IPS-18c (cell line): ENCODE measurements at regions not wholly inside any gene's neighbourhood (a gene's known extent, or its start where the extent isn't known, plus 50 kb on each side); places are given as distances from the start of the nearest gene placed in this dataset.
"Not testable (repeated sequence)": the region's sequence is repeated elsewhere in the genome, so short reads cannot be mapped to it uniquely, and the experiment has no call there.

Experiments used
- H3K4me3 ChIP-seq: 2 replicates; pipeline ENCODE4 v1.7.0; 2013; ENCODE audit warnings: low read depth, mild to moderate bottlenecking, low read length, moderate library complexity; ENCODE audit not compliant: insufficient read depth
- H3K9me3 ChIP-seq: one replicate; pipeline ENCODE4 v1.6.1; 2013; ENCODE audit warnings: mild to moderate bottlenecking, low read length, moderate library complexity; ENCODE audit not compliant: control insufficient read depth, insufficient read depth

DNA sequence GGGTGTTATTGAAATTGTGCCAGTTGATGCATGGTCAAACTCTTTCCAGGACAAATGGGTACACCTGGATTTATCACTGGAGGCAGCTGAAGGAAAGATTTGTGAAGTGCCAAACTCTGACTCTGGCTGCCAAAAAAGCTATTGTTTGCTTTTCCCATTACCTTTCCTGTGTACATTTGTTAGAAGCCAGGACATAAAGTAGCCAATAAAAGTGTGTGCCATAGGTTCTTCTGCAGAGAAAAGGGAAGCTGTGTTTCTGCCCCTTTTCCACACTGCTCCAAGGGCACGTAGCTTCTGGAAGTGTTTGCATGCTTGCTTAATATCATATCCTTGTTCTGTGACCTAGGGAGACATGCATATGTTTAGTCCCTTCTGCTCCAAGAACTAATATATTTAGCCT, 1114.4 kb downstream of the SLC16A7 start:
- H3K9me3 ChIP-seq, result no peaks in the 10 kb centered on the region

DNA sequence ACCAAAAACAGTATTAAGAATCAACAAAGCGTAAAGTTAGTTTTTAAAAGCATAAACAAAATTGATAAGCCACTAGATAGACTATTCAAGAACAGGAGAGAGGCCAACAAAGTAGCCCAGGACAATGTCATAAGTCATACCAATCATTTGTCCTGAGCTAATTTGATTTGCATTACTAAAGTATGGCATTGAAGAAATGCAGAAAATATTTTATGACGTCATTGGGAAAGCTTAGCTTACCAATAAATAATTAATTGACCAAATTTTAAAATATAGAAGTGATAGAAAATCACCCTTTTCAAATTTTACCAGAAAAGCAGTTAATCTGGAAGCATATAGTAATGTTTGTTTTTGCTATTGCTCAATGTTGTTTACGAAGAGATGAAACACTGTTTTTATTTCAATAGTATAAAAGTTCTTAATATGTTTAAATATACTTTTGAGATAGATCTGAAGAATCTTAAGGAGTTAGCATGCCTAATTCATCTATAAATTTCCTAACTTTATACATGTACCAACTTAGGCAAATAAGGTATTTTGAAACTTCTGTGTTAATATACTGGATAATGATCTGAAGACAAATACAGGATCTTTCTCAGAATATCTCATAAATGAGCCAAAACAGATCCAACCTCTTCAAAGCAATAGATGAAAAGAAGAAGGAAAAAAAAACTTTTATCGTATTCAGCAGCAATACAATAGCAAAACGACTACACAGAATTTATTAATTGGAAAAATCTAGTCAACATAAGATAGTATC, 1118.5 kb downstream of the SLC16A7 start:
- Histone ChIP-seq H3K4me3 (no peak overlapping the region), H3K9me3 (no peaks in the 10 kb centered on the region)

More for the DNA sequence above, 1114.4 kb downstream of the SLC16A7 start:
- no peak overlapping the region for H3K4me3 ChIP-seq

DNA sequence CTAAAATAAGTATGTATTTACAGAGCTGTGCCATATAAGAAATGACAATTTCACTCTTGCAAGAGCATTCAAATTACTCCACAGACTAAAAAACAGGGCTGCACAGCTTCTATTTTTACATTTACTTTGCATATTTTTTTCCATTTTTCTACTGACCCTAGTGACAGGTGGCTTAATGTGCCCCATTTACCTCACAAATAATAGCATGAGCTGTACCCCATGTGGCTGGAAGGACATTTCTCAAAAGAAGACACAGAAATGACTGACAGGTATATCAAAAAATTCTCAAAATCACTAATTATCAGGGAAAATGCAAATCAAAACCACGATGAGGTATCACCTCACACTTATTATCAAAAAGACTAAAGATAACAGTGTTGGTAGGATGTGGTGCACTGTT, 1128.6 kb downstream of the SLC16A7 start:
- H3K4me3 ChIP-seq, result no peak overlapping the region
- H3K9me3 ChIP-seq, result no peaks in the 10 kb centered on the region

DNA sequence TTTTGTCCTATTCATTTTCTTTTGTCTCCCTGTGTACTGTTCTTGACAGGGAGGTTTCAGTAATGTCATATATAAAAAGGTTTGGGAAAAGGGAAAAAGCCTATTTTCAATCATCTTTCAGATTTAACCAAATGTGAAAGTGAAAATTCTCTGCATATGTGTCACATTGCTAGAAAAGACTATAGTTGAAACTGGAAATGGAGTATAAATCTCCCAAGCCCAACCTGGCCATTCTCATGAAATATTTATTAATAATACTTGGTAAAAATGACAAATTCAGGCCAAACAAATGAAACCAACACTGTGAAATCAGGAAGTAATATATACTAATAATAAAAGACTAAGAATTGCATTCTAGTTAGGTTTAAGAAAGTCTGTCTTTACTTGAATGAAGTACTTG, 1129.2 kb downstream of the SLC16A7 start:
- no peaks in the 10 kb centered on the region for H3K9me3 ChIP-seq
- H3K4me3 ChIP-seq, result no peak overlapping the region

DNA sequence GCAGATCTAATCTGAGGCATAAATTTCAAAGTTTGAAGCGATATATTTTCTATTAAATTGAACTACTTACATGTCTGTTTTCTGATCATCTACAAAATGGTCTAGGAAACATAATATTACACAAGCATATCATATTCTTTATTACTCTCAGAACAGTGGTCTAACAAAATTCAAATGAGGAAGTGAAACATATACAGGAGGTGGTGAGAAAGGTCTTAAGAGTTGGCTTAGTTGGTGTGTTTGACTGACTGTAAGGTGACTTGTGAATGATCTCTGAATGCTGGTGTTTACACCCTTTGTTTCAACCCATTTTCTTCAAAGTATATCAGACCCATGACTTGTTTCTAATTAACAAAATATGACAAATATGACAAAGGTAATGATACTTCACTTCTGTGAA, 1156.8 kb downstream of the SLC16A7 start:
- H3K9me3 ChIP-seq, result no peaks in the 10 kb centered on the region
- H3K4me3 ChIP-seq, result no peak overlapping the region

DNA sequence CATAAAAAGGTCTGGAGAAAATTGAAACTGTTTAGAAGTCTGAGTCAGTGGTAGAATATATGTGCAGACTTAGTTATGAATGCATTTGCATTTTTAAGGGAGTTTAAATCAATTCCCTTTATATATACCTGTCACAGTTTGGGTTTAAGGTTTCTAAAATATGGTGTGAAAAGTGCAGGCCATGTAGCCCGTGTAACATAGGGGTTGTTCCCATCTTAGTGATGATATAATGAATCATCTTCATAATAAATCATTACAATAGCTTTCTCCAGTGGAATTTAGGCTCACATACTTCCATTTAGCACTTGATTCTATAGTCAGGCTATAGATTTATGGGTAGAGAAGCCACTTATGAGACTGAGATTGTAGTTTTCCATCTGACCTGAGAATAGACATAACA, 1162.4 kb downstream of the SLC16A7 start:
- Histone ChIP-seq H3K9me3 (no peaks in the 10 kb centered on the region), H3K4me3 (no peak overlapping the region)

DNA sequence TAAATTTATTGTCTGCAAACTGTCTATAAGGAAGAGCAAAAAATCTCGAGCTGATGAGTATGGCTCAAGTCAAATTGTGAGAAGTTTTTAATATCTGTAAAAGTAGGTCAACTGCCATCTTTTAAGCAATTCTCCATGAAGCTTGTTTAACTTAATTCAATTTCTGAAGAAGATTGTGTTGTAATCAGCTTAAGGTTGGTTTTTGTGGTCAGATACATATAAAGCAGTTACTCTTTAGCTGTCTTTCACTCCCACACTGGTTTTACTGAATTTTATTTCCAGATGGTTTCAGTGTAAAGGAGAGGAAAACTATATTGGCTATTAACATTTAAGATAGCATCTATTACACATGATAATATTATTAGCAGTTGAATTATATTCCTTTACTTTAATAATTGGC, 1165.1 kb downstream of the SLC16A7 start:
- Histone ChIP-seq H3K4me3 (no peak overlapping the region), H3K9me3 (no peaks in the 10 kb centered on the region)

DNA sequence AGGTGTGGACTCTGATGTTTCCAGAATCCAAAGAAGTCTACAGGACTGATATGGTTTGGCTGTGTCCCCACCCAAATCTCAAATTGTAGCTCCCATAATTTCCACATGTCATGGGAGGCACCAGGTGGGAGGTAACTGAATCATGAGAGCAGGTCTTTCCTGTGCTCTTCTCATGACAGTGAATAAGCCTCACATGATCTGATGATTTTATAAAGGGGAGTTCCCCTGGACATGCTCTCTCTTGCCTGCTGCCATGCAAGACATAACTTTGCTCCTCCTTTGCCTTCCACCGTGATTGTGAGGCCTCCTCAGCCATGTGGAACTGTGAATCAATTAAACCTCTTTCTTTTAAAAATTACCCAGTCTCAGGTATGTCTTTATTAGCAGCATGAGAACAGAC, 1205.3 kb downstream of the SLC16A7 start:
- H3K9me3 ChIP-seq, H3K4me3 ChIP-seq: not testable (repeated sequence)

DNA sequence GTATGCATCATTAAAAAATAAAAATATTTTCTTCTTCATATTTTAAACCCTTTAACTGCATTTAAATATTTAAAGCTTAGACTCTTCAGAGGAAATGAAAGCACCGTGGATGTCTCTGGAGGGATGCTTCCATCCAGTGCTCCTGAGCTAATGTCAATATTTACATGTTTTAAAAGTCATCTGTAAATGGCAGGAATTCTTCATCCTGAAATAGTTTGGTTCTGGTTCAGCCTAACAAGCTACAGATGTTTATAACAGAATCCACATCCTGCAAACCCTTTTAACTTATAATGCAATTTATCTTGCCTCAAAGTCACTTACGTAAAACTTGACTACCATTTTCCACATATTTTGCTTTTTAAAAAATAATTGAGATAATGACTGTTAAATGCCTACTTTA, 1207.3 kb downstream of the SLC16A7 start:
- Histone ChIP-seq H3K9me3 (no peaks in the 10 kb centered on the region), H3K4me3 (no peak overlapping the region)

DNA sequence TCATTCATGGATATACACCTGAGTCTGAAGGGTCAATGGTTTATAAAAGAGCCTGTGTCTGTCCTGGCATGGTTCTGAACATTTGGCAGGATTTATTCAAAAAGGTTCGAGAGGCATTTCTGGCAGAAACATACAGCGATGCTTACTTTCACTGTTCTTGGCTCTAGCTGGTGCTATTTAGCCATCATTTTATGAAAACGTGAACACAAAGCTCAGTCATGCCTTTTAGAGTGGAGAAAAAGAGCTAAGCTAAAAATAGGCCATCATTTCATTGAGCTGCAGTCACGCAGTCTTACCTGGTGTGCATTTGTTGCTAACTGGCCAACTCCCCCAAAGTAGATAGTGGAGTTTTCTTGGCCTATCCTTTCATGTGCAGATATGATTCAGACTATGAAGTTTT, 1209.5 kb downstream of the SLC16A7 start:
- no peak overlapping the region for H3K4me3 ChIP-seq
- H3K9me3 ChIP-seq, result no peaks in the 10 kb centered on the region

DNA sequence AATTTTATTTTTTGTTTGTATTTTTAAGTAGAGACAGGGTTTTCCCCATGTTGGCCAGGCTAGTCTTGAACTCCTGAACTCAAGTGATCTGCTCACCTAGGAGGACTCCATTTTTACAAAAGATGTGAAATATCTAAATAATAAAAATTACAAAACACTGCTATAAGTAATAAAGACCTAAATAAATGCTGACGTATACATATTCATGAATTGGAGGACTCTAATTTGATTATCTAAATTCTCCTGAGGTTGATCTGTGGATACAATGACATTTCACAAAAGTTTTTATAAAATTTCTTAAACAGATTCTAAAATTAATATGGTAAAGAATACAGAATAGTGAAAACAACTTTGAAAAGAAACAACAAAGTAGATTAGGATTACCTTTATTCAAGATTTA, 1224.0 kb downstream of the SLC16A7 start:
- Histone ChIP-seq H3K9me3 (no peaks in the 10 kb centered on the region), H3K4me3 (no peak overlapping the region)

DNA sequence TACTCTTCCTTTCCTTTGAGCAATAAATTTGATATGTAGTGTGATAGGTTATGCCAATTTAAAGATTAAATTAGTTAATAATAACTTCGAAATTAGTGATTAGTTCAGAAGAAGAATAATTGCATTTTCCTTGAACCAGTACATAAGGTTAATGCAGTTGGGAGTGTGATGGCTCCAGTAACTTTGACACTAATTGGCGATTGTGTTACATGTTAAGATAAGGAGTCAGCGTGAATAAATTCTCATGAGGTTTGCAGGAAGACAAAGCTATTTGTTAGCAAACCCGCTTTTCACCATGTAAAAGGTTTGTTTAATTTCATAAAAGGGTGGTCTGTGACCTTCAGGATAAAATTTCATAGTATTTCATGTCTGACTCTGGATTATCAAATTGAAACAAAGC, 1226.8 kb downstream of the SLC16A7 start:
- Histone ChIP-seq H3K9me3 (no peaks in the 10 kb centered on the region), H3K4me3 (no peak overlapping the region)

DNA sequence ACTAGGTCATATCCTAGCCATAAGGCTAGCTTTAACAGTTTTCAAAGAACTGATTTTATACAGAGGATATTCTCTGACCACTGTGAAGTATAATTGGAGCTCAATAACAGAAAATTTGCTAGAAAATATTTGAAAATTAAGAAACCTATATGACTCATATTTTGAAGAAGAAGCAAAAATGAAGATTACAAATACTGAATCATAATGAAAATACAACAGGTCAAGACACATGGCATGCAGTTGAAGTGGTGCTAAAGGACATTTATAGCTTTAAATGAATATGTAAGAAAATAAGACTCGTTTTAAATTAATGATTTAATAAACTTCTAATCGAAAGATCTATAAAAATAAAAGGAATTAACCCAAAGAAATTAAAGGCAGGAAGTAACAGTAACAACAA, 1234.6 kb downstream of the SLC16A7 start:
- H3K9me3 ChIP-seq, result no peaks in the 10 kb centered on the region
- no peak overlapping the region for H3K4me3 ChIP-seq

DNA sequence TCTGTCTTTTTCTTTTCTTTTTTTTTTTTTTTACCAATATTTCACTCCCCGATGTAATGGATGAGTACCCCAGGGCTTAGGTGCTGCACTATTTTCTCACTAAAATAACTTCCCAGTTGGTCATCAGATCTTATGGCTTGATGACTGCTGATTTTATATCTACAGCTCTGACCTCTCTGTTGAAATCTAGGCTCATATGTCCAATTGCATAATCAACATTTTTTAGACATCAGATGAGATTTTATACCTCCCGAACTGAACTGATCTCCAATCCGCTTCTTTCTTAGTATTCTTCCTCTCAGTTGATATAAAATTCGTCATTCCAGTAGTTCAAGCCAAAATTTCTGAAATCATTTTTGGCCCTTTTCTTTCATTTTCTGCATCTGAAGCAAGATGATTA, 1236.5 kb downstream of the SLC16A7 start:
- H3K4me3 ChIP-seq, result no peak overlapping the region

DNA sequence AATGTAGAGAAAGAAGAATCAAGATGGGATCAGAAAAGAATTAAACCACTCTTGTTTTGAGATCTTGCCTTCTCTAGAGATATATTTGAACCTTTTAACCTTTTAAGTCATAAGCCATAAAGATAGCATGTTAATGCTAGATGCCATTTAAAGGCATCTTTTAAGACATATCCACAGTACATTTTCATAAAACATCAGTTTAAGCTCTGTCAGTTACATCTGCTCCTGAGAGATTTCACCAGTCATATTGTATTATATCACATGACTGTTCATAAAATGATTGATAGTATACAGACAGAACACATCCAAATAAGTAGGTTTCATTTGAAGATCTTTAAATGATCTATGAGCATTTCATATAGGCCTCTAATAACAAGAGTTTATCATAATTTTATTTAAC, 1238.5 kb downstream of the SLC16A7 start:
- H3K4me3 ChIP-seq, result no peak overlapping the region

More for the DNA sequence above, 1236.5 kb downstream of the SLC16A7 start:
- no peaks in the 10 kb centered on the region for H3K9me3 ChIP-seq

DNA sequence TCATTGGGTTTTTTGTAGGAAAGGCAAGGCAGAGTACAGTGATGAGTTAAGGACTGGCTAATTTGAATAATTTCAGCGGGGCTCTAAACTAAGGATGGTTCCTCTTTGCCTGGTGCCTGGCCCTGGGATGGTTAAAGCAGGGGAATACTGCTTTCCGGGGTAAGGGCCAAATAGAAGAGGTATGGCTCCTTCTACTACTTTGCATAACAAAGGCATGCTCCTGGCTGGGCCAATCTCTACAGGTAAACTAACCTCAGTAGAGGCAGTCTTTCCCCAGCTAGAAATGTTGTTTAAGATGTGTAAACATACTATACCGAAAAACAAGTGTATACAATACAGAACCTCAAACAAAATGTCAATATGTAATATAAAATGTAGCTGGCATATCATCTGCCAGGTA, 1239.0 kb downstream of the SLC16A7 start:
- Histone ChIP-seq H3K9me3 (no peaks in the 10 kb centered on the region), H3K4me3 (no peak overlapping the region)

More for the DNA sequence above, 1238.5 kb downstream of the SLC16A7 start:
- no peaks in the 10 kb centered on the region for H3K9me3 ChIP-seq

DNA sequence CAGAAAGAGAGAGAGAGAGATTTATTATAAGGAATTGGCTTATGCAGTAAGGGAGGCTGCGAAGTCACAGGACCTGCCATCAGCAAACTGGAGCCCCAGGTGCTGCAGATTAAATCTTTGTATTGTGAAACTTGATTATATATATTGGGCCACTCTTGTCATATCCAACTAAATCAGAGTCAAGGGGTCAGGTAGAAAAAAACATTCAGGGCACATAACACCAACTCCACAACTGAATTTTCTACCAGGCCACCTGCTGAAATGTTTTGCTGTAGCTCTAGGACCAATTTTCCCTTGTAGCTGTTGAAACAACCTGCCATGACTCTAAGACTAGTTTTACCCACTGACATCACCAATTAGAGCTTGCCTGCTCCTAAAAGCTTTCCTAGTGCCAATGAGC, 1240.8 kb downstream of the SLC16A7 start:
- no peak overlapping the region for H3K4me3 ChIP-seq
- no peaks in the 10 kb centered on the region for H3K9me3 ChIP-seq

DNA sequence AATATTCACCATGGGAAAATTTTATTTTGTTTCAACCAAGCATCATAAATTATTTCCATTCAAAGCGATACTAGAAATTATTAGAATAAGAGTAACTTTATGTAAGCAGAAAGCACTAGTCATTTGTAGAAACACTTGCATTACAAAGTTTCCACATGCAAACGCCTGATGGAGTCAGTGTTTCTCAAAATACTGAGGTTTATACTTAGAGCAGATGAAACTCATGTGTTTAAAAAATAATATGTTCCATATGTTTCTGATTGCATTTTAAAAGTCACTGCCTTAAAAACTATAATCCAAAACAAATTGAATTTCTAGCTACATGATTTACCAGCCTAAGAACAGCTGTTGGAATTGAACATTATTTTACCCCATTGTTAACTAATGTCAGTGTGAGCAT, 1246.4 kb downstream of the SLC16A7 start:
- H3K4me3 ChIP-seq, result no peak overlapping the region
- no peaks in the 10 kb centered on the region for H3K9me3 ChIP-seq

DNA sequence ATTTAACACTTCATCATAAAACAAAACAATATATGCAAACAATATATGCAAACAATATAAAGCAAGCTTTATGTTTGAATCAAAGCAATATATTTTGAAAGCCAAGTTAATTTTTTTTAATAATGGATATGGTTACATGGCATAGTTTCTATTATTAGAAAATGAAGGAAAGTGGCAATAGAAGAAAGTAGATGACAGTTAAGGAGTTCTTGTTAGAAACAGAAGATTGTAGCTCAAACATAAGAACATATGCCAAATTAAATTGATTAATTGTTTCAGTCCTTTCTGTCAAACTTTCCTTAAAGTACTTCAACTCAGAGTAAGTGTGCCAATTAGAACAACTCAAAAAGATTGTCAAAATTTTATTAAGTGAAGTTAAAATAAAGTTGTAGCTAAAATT, 1248.3 kb downstream of the SLC16A7 start:
- no peak overlapping the region for H3K4me3 ChIP-seq
- H3K9me3 ChIP-seq, result no peaks in the 10 kb centered on the region
